Stimulated activated CD4-positive, alpha-beta T cell treated with anti-CD3 and anti-CD28 coated beads, Interleukin-1b, Interleukin-23, amount 100 ng/mL, for 4 hours (primary cell): ENCODE measurements at regions not wholly inside any gene's neighbourhood (a gene's known extent, or its start where the extent isn't known, plus 50 kb on each side); places are given as distances from the start of the nearest gene placed in this dataset.

ENCODE experiments used
- DNase-seq, 2 donors: peaks; one replicate each; pipeline ENCODE4 v3.0.0-alpha.2; 2020; ENCODE audit warnings: low read depth in 2 of 2

DNA sequence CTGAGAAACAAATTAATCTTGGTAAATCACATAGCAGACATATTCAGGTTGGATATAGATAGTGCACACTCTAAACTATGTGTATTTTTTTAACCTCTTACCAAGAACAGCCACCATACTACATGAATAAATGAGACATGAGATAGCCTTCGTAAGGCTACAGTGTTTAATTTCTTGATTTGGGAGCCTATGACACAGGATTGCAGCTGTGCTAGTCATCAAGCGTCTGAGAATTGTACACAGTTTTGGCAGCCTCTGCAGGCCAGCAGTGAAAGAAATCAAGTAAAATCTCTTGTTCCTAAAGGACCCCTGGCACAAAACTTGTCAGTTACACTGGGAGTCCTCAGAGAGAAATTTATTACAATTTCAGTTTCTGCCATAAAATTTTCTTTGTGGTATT, 236.1 kb downstream of the C12orf50 start:
- no peak for DNase-seq

DNA sequence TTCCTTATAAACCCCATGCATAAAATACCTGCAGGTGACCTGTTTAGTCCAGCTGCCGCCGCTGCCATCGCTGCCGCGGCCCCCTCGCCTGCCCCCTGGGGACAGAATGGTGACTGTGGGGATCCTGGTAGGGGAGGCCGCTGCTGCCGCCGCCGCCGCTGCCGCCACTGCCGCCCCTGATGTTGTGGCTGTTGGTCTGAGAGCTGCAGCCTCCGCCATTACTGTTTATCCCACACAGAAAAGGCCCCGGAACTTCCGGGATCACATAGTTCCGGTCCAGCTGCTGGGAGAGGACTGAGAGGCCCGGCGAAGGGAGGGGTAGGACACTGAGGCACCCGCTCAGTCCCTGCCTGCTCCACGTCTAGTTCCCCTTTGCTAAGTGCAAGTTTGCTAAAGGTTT, 244.9 kb downstream of the C12orf50 start:
- DNase-seq: no peak

DNA sequence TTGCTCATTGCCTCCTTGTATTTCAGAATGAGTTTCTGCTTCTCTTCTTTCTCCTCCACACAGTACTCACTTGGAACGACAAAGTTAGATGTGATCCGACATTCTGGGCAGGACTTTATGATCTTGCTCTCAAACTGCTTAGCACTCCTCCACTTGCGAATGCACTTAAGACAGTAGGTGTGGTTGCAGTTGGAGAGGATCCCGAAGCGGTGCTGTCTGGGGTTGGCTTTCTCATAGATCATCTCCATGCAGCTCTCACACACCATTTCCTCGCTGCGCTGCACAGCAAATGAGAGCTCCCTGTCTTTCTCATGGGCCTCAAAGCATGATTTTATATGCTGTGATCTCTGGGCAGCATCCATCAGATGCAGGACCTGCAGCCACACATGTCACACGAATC, 245.7 kb downstream of the C12orf50 start:
- DNase-seq: no peak

DNA sequence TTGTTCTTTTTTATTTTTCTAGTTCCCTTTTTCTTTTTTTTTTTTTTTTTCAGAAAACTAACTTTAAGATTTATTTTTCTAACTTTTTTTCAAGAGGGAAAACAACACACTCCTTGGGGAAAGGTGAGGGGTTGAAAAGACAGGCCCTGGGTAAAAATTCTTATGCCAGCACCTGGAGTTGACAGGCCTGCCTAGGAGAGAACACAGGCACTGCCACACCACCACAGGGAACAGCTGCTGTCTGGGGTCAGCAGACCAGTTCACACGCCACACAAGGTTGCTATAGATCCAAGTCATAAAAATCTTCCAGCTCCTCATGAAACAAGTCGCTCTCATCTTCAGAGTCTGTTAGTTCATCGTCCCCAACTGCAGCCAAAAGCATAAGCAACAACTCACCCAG, 246.4 kb downstream of the C12orf50 start:
- DNase-seq: no peak

DNA sequence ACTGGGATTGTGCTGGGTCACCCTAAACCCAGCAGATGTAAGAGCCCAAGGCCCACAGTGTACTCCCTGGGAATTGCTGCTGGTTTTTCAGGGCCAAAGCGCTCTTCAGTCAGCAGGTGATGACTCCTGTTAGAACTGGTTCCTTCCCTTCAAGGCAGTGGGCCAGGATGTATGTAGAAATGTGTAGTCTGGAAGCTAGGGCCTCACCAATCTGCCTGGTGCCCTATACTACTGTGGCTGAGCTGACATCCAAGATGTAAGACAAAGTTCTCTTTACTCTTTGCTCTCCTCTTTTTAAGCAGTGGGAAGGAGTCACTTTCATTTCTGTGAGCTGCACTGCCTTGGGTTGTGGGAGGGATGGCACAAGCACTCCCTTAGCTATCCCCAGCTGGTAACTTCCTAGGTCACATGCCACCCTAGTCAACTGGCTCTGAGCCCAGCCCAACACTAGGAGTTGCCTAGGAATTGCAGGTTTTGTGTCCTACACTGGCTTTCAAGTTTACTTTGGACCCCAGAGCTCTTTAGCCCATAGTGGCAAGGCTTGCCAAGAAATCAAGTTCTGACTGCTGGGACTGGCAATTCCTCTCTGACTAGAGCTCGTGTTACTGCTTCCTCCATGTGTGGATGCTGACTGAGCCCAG, 249.2 kb downstream of the C12orf50 start:
- DNase-seq: no peak

DNA sequence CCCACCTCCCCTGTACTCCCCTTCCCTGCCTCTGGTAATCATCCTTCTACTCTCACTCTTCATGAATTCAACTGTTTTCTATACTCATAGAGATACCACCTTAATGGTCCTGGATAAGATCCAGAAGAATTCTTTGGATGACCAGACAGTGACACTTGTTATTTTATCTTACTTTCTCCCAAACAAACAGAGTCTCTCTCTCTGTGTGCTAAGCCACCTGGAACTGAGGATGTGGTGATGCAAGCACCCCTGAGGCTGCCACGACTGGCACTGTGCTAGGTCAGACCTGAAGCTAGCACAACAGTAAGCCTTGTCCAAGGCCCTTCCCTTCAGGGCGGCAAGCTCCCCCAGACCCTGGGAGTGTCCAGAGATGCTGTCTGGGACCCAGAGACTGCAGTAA, 250.2 kb downstream of the C12orf50 start:
- DNase-seq: no peak

DNA sequence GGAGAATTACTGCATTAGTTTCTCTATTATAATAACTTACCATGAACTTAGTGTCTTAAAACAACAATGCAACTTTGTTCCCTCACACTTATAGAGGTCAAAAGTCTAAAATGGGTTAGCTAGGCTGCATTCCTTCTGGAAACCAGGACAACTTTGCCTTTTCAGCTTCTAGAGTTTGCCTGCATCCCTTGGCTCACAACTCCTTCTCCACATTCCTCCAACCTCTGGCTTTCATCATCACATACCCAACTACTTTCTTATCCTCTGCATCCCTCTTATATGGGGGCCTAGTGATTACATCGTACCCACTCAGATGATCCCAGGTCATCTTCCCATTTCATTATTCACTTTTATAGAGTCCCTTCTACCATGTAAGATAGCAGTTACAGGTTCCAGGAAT, 251.1 kb downstream of the C12orf50 start:
- no peak for DNase-seq

DNA sequence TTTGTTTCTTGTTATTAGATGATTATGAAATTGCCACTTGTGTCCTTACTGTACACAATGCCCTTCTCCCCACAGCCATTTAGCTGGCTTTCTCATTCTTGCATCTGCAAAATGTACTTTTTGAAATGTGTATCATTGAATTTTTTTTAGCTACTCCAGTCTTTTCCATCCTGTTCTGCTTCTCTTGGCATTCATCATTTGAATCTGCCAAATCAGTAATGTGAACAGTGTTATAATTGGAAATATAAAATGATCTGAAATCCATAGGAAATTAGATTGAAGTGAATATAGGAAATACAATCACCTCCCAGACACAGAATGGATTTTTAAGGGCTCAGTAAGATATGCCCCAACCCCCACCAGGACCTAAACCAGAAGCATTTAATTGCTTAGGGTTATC, 253.4 kb downstream of the C12orf50 start:
- DNase-seq: no peak

DNA sequence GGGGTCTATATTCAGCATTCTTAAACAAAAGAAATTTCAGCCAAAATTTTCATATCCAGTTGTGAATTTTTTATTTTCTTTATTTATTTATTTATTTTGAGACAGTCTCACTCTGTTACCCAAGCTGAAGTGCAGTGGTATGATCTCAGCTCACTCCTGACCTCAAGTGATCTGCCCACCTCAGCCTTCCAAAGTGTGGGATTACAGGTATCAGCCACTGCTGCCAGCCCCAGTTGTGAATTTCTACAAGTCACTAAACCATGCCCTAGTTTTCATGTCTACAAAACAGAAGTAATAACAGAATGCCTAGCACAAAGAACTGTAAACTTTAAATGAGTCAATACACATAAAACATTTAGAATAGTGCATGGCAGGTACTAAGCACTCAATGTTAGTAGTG, 254.2 kb downstream of the C12orf50 start:
- no peak for DNase-seq

DNA sequence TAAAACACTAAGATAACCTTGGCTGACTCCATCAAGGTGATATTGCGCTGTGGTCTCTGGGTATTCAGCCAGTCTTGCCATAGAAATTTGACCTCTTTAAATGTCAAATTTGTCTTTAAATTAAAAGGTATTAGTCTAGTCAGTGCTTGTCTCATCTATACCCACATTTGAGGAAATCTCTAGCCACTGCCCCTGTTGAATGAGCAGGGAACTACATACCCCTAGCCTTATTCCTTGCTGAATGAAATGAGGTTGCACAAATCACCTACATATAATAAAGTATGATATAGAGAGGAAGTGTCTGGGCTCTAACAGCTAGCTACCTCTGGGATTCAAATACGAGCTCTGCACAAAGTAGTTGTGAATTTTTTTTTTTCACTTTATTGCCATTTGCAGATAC, 256.8 kb downstream of the C12orf50 start:
- DNase-seq: no peak

DNA sequence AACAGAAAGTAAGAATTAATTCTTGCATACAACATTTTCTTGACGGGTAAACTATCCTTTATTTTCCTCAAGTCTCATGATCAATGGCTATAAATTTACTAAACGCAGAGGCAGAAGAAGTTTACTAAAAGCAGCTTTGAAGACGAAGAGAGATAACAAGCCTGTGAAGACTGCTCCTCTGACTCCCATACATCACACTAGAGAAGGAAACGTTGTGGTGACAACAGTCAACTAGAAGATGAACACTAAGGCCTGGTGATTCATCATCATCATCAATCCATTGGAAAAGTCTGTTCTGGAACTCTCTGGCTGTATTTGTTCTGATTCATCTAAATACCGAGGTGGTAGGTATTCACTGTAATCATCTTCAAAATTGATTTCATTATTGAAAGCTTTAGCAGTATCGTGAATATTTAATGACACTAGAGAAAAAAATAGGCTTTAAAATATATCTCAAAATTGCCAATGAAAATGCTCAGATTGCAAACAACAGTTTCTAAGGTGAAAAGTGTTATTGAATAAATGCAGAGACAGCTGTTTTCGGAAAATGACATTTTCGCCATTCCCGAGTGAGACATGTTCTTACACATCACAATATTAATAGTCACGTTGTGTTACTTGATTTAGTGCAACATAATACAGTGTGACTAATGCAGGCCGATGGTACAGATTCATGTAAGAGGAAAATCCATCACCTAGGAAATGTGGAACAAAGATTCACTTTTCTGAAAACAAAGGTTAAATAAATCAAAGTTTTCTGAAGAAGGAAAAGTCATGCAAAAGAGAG, 260.5 kb downstream of the C12orf50 start:
- no peak for DNase-seq

DNA sequence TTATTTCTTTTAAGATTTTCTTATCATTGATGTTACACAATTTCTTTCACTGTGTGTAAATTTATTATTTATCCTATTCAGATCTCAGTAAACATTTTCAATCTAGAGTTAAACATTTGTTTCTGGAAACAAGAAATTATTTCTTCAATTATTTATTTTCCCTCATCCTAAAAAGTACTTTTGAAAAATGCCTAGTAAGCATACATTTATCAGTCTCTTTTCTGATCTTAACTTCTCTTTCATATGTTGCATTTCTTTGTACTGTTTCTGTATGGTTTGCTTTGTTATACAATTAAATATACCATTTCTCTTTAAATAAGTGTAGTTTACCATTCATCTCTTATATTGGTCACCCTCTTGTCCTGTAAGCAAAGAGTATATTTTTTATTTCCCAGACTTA, 263.2 kb downstream of the C12orf50 start:
- DNase-seq: no peak

DNA sequence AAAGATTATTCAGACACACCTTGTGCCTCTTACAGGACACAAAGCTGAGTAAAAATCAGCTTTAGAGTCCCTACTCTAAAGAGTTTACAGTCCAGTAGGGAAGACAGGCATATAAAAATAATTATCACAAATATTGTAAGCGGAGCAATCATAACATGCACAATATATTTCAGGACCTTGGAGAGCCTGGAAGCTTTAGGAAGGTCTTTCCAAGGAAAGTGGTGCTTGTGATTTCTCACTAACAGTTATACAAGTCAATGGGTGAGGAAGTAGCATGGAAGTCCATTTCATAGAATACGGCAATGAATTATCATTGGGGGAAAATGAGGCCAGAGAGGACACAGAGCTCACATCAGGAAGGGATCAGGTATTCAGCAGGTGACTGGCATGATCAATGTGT, 268.3 kb downstream of the C12orf50 start:
- DNase-seq: no peak

DNA sequence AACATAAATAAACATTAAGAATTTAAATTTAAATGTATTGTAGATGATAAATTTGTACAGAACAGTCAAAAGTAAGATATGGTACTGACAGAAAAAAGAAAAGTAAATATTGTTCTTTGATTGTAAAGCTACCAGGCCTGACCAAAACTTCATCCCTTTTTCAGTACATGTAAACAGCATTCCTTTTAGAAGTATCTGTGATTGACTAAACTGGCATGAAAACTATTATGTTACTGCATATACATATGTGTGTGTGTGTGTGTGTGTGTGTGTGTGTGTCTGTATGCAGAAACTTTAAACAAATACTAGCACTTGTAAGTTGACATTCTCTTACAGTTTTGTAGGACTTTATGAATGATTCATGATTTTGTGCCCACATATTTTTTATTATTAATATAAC, 270.9 kb downstream of the C12orf50 start:
- no peak for DNase-seq

DNA sequence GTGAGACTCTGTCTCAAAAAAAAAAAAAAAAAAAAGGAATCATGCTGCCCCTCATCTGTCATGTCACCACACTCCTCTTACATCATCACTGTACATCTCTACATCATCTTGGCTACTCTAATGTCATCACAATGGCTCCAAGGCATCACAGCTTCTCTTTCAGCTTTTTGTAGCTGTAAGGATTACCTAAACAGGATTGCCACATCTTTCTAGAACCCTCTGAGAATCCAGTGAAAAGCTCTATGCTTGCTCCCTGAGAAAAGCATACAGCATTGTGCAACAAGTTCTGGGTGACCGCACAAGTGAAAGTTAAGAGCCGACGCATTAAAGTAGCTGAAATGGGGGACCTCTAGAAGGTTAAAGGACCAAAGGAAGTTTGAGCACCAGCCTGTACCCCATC, 272.5 kb downstream of the C12orf50 start:
- DNase-seq: no peak

DNA sequence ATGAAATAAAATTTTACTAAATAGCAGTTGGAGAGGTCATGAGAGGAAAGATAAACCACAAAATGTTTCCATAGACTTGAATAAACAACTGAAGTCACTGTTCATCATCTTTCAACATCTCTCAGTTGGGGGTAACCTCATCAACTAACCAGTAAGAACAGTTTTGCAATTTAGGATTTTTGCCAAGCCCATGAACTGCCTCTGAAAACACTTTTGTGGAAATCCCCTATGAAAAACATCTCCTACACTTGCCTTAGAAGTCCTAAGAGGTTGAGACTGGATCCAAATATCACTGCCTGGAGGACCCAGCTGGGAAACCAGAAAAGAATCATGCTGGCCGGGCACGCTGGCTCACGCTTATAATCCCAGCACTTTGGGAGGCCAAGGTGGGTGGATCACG, 273.1 kb downstream of the C12orf50 start:
- DNase-seq: no peak

DNA sequence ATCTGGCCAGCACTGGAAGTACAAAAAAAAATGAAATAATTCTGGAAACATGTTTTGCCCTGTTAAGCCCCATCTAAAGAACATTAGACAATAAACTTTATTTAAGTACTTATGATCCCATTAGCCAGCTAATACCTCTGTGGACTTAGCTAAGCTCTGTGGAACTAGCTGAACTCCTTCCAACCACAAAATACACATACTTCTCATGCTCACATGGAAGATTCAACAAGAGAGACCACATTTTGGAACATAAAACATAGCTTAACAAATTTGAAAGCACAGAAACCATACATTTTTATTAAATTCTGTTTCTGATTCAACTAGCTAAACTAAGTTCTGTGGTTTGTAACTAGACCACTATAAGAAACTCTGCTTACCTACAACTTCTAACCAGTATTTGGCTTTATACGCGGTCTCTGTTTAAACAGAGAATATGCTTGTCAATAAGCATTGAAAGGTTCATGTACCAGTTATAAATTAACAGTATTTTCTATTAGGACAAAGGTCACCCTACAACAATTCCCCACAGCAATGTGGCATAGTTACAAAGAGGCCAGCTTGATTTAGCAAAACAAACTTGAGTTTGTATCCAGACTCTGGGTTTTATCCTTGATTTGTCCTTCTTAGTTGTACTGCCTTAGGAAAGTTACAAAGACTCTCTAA, 300.1 kb downstream of the C12orf50 start:
- no peak for DNase-seq

DNA sequence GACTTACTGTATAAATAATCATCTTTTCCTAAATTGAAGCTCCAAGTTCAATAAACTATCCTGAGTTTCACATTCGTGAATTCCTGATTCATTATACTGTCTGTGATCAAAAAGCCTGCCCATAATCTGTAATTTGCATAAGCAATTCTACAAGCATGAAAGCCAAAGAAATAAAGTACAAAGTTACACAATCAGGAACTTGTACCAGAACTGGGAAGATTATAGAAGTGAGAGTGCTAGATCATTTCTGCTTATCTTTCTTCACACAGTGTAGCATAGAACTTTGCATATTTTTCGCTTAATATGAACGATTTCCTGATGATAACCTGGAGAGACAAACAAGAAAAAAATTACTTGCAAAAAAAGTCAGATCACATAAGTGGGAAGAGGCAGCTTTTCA, 308.2 kb downstream of the C12orf50 start:
- no peak for DNase-seq

DNA sequence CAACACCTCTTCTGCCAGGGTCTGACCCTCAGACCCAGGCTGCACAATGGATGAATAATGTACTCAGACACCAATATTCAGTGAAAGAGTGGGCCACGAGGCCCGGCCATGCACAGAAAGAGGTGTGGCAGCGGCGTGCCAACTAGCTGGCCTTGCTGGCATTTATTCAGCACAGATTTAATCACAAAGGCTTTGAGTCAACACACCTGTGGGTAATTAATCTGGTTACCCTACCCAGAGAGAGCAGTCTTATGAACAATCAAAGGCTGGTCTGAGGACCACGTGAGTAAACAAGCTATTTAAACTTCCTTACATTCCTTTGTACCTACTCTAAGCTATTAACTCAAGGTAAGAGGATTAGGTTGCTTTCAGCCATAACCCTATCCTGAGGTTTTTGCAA, 324.8 kb downstream of the C12orf50 start:
- DNase-seq: no peak

DNA sequence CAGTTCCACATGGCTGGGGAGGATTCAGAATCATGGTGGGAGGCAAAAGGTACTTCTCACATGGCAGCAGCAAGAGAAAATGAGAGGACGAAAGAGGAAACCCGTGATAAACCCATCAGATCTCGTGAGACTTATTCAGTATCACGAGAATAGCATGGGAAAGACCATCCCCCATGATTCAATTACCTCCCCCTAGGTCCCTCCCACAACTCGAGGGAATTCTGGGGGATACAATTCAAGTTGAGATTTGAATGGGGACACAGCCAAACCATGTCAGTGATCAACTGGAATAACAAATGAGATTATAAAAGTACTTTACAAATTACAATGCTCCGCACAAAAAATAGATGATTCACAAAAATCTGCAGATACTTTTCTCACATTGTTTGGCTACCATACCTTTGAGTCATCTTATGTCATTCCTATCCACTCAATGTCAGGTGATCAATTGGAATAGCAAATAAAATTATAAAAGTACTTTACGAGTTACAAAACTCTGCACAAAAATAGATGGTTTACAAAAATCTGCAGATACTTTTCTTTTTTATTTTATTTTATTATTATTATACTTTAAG, 338.9 kb downstream of the C12orf50 start:
- DNase-seq: no peak

DNA sequence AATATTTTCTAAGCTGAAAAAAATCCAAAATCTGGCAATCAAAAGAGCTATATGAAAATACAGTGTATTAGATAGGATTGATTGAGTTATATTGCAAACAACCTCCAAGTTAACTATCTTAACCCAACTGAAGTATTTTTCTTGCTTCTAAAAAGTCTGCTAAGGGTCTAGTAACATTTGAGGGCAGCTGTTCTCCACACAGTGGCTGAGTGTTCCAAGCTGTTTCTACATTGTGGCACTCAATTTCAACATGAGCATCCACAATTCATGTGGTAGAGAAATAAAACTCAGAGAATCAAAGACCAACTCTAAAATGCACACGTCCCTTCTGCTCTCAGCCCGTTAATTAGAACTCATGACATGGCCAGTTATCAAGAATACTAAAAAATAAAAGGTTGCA, 340.0 kb downstream of the C12orf50 start:
- DNase-seq: no peak

DNA sequence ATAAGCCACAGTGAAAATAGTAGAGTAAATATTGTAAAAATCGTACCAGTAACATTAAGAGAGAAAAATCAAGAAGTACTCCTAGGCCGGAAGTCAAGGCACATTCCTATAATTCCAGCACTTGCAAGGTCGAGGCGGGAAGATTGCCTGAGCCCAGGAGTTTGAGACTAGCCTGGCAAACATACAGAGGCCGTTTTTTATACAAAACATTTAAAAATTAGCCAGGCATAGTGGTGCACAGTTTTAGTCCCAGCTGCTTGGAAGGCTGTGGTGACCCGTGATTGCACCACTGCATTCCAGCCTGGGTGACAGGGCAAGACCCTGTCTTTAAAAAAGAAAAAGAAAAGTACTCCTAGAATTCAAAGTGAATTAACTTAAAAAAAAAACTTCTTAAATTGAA, 341.8 kb downstream of the C12orf50 start:
- no peak for DNase-seq

DNA sequence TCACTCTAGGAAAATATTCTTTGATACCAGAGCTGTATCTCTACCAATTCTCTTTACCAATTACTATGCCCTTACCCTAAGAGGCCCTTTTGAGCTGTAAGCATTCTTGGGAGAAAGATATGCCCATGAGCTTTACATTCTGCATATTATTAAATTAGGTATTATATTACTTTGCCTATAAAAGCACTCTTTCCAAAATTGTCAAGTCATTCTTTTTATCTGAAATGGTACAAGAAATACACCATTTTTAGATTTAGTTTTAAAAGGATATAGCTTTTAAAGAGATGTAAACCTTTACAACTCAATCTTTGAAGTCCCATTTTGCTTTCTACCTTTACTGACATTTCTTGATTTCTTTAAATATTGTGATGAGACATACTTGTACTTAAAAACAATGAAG, 343.5 kb downstream of the C12orf50 start:
- no peak for DNase-seq
